ENCODE measurements at regions not wholly inside any gene's neighbourhood (a gene's known extent, or its start where the extent isn't known, plus 50 kb on each side); places are given as distances from the start of the nearest gene placed in this dataset.

DNA sequence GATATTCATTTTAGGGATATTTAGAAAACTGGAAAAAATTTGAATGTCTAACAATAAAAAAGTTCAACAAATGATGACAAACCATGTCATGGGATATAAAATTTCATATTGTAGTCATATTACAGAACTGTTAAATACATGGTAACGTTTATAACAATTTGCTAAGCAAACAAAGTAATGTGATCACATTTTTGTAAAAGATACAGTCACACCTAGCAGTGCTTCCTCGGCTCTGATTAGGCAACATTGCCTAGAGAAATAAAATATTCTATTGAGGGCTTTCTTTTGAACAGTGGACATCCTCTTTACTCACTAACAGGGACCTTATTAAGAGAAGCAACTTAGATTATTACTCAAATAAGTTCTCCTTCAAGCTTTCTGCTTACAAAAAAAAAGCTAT, 605.5 kb downstream of the GATA3 start:
- no peak for TF ChIP-seq CTCF (IDR thresholded peaks at IDR 0.05)
- no peak for TF ChIP-seq EZH2 (IDR thresholded peaks at IDR 0.05)

Measured in neural progenitor cell (in vitro differentiated cells).